MCF 10A (cell line): ENCODE measurements at regions not wholly inside any gene's neighbourhood (a gene's known extent, or its start where the extent isn't known, plus 50 kb on each side); places are given as distances from the start of the nearest gene placed in this dataset.

Source experiments
- BruUV-seq: library from RNA; stranded (reverse); fragments of 400-500 nt; replicated peaks from 2 replicates; lab custom pipeline; 2021; lab: Mats Ljungman, UMichigan
- CTCF ChIA-PET: fragments of 300-600 bp; sonication (Branson Sonifier 250); formaldehyde crosslinking; extraction: SDS; loops from one replicate; lab custom pipeline; 2021; ENCODE audit warnings: antibody characterized with exemption, inconsistent platforms; lab: Yijun Ruan, JAX
- POLR2A ChIA-PET: fragments of 300-600, 350-650 bp; sonication (Branson Sonifier 250); formaldehyde crosslinking; extraction: SDS; loops from one replicate; lab custom pipeline; 2020; ENCODE audit warnings: antibody characterized with exemption, inconsistent platforms; lab: Yijun Ruan, JAX
- DNase-seq: peaks from one replicate; pipeline ENCODE4 v3.0.0-alpha.2; 2018; ENCODE audit not compliant: unreplicated experiment
- H3K27ac Mint-ChIP-seq: one replicate; pipeline ENCODE4 v1.8.0; 2022; ENCODE audit warnings: mild to moderate bottlenecking, low read depth, mixed read lengths; ENCODE audit not compliant: unreplicated experiment
- H3K27me3 Mint-ChIP-seq: one replicate; pipeline ENCODE4 v1.8.0; 2022; ENCODE audit warnings: mixed read lengths; ENCODE audit not compliant: insufficient read depth, unreplicated experiment
- H3K36me3 Mint-ChIP-seq: one replicate; pipeline ENCODE4 v1.8.0; 2022; ENCODE audit warnings: mild to moderate bottlenecking, moderate library complexity, mixed read lengths; ENCODE audit not compliant: insufficient read depth, unreplicated experiment
- H3K4me1 Mint-ChIP-seq: one replicate; pipeline ENCODE4 v1.8.0; 2022; ENCODE audit warnings: mixed read lengths; ENCODE audit not compliant: insufficient read depth, unreplicated experiment
- H3K4me3 Mint-ChIP-seq: one replicate; pipeline ENCODE4 v1.8.0; 2022; ENCODE audit warnings: mild to moderate bottlenecking, moderate library complexity, mixed read lengths; ENCODE audit not compliant: unreplicated experiment
- H3K9me3 Mint-ChIP-seq: one replicate; pipeline ENCODE4 v1.8.0; 2022; ENCODE audit warnings: mixed read lengths; ENCODE audit not compliant: unreplicated experiment
- intact Hi-C: fragments of 100-400 bp; cut with micrococcal nuclease; formaldehyde crosslinking; loops from 2 replicates; pipeline ENCODE4 v1.14.1; 2022
- TF ChIP-seq, protein P1 (sequence below): fragments of 200-600 bp; IDR thresholded peaks from one replicate; pipeline ENCODE4 v1.8.0; 2022; ENCODE audit warnings: antibody characterized with exemption, mild to moderate bottlenecking; ENCODE audit not compliant: unreplicated experiment

- no peak for DNase-seq
- peaks cover 6% of the 10 kb centered on the region for H3K9me3 Mint-ChIP-seq
- CTCF ChIA-PET: interaction anchor here (0.7 to 1.4 kb wide), 2 partner anchors 14 to 39 kb away, joined by 3 to 5 read pairs; no protein-coding TSS in a partner anchor
- H3K27ac Mint-ChIP-seq: peak overlapping the region; percentile 92
- POLR2A ChIA-PET: interaction anchor here (0.8 to 1.1 kb wide), 6 partner anchors 14 to 681 kb away, joined by 3 to 7 read pairs (median 3); partner anchors contain the start of genes TMEM167A and XRCC4
- intact Hi-C loops: no loop called here
- no TSS peak for BruUV-seq
- TF ChIP-seq, protein P1, sequence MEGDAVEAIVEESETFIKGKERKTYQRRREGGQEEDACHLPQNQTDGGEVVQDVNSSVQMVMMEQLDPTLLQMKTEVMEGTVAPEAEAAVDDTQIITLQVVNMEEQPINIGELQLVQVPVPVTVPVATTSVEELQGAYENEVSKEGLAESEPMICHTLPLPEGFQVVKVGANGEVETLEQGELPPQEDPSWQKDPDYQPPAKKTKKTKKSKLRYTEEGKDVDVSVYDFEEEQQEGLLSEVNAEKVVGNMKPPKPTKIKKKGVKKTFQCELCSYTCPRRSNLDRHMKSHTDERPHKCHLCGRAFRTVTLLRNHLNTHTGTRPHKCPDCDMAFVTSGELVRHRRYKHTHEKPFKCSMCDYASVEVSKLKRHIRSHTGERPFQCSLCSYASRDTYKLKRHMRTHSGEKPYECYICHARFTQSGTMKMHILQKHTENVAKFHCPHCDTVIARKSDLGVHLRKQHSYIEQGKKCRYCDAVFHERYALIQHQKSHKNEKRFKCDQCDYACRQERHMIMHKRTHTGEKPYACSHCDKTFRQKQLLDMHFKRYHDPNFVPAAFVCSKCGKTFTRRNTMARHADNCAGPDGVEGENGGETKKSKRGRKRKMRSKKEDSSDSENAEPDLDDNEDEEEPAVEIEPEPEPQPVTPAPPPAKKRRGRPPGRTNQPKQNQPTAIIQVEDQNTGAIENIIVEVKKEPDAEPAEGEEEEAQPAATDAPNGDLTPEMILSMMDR: no peak
- peaks cover 32% of the 10 kb centered on the region for H3K4me1 Mint-ChIP-seq
- H3K27me3 Mint-ChIP-seq: no peaks in the 10 kb centered on the region
- H3K4me3 Mint-ChIP-seq: no peak overlapping the region
- peaks cover 7% of the 10 kb centered on the region for H3K36me3 Mint-ChIP-seq
Measured at GRCh38 chr5:82396396-82396795, 118.2 kb upstream of the RPS23 start.

DNA sequence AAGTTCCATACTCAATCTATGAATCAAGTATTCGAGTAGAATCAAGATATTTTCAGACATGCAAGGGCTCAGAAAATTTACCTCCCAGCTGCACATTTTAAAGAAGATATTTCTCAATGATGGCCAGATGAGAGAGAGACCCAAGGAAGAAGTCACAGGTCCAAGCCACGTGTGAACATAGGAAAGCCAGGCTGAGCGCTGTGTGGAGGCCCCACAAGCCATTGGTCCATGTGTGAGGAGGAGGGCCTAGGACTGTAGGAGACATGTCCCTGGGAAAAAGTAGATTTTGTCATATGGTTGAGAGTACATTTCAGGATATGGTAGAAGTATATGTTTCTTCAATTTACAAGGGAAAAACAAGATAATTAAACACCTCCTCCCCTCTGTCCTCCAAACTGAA, 115.8 kb upstream of the RPS23 start:
- Mint-ChIP-seq H3K27me3 (no peaks in the 10 kb centered on the region), H3K9me3 (peaks cover 6% of the 10 kb centered on the region), H3K27ac (no peak overlapping the region), H3K4me1 (peaks cover 37% of the 10 kb centered on the region), H3K36me3 (peaks cover 7% of the 10 kb centered on the region), H3K4me3 (no peak overlapping the region)
- ChIA-PET POLR2A (no interaction called here), CTCF (no interaction called here)
- intact Hi-C loops: no loop called here
- TF ChIP-seq, protein P1: no peak
- BruUV-seq: no TSS peak
- DNase-seq: no peak

DNA sequence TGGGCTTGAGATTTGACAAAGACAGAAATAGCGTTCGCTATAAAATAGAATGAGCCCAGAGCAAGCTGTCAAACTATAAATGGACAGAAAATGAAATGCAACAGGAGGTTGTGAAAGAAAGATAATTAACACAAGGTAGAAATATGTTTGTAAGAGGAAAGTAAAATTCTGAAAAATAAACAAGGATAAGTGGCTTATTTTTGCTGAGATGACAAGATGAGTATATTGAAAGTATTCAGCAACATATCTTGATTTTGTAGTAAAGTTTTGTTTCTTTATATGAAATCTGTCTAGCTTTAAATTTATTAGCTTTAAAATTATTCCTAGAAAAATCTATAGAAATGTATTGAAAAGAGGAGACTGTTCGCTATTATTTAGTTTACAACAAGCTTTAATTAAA, 111.9 kb upstream of the RPS23 start:
- H3K36me3 Mint-ChIP-seq: no peaks in the 10 kb centered on the region
- intact Hi-C loops: no loop called here
- BruUV-seq: no TSS peak
- ChIA-PET CTCF (interaction anchor here (0.6 to 1.7 kb wide), 3 partner anchors 30 to 775 kb away, joined by 3 to 4 read pairs (median 3); no protein-coding TSS in a partner anchor), POLR2A (interaction anchor here (1.0 kb wide), 1 partner anchor 32 kb away, joined by 5 read pairs; no protein-coding TSS in a partner anchor)
- TF ChIP-seq, protein P1: no peak
- no peaks in the 10 kb centered on the region for H3K27me3 Mint-ChIP-seq
- H3K9me3 Mint-ChIP-seq: peaks cover 6% of the 10 kb centered on the region
- DNase-seq: no peak
- H3K27ac Mint-ChIP-seq: no peak overlapping the region
- no peak overlapping the region for H3K4me3 Mint-ChIP-seq
- peaks cover 20% of the 10 kb centered on the region for H3K4me1 Mint-ChIP-seq

DNA sequence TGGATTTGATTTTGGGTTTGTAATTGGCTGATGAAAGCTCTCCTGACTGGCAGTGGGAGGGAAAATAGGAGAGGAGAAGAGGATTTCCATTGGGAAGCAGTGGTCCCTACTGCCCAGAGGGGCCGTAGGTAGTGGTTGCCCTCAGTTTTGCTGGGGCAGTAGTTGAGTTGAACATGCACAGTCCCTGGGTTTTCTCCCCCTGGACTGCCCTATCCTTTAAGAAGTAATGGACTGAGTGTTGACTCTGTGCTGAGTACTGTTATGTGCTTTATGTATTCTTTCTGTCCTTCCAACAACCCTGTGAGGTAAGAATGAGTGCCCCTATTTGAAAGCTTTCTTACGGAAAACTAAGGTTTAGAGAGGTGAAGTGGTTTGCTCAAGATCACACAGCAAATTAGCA, 111.2 kb upstream of the RPS23 start:
- BruUV-seq: no TSS peak
- Mint-ChIP-seq H3K27ac (no peak overlapping the region), H3K27me3 (no peaks in the 10 kb centered on the region), H3K4me3 (peak overlapping the region; percentile 1), H3K9me3 (peaks cover 6% of the 10 kb centered on the region), H3K4me1 (peaks cover 20% of the 10 kb centered on the region), H3K36me3 (no peaks in the 10 kb centered on the region)
- CTCF ChIA-PET: interaction anchor here (0.6 to 1.7 kb wide), 5 partner anchors 15 to 836 kb away, joined by 3 to 4 read pairs (median 3); no protein-coding TSS in a partner anchor
- POLR2A ChIA-PET: interaction anchor here (1.0 kb wide), 1 partner anchor 31 kb away, joined by 5 read pairs; no protein-coding TSS in a partner anchor
- no peak for DNase-seq
- TF ChIP-seq, protein P1: no peak
- intact Hi-C loops: no loop called here
